DND-41 (cell line): ENCODE measurements at regions not wholly inside any gene's neighbourhood (a gene's known extent, or its start where the extent isn't known, plus 50 kb on each side); places are given as distances from the start of the nearest gene placed in this dataset.

Experiments
- CTCF ChIP-seq: IDR thresholded peaks from 2 replicates; pipeline ENCODE4 v1.5.1; 2012; ENCODE audit warnings: borderline replicate concordance, low read length, moderate library complexity, mild to moderate bottlenecking; ENCODE audit not compliant: poor library complexity, severe bottlenecking; ENCODE audit errors: extremely low read depth
- EZH2 ChIP-seq: IDR thresholded peaks from 3 replicates; pipeline ENCODE4 v1.6.1; 2012; ENCODE audit warnings: borderline replicate concordance, low read depth, mild to moderate bottlenecking, moderate library complexity, low read length, inconsistent platforms; ENCODE audit not compliant: severe bottlenecking

GRCh38 chr5:1744393-1745122, 55.1 kb downstream of the MRPL36 start:
- TF ChIP-seq EZH2 (no peak), CTCF (no peak)
